HG03025 (cell line): ENCODE measurements at regions not wholly inside any gene's neighbourhood (a gene's known extent, or its start where the extent isn't known, plus 50 kb on each side); places are given as distances from the start of the nearest gene placed in this dataset.

Experiments
- ATAC-seq: cut with Tn5 transposase; IDR thresholded peaks from one replicate; pipeline ENCODE4 v1.9.1; 2021; ENCODE audit warnings: mild to moderate bottlenecking, moderate library complexity; ENCODE audit not compliant: unreplicated experiment, low FRiP score

DNA sequence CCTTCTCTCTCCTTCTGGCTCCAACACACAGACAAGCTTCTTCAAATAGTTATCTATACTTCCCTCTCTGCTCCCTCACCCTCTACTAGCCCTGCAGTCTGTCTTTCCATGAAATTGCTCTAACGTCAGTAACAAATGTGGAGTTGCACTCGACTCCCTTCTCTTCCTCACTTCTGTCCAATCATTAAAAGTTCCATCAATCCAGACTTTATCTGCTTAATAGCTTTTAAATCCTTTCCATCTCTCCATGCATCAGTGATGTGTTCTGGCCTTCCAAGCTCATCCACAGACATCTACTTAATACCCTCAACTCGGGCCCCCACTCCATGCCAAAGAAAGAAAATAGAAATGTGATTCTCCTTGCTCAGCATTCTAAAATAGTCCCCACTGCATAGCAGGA, 422.1 kb upstream of the CDH5 start:
- ATAC-seq, result no peak

DNA sequence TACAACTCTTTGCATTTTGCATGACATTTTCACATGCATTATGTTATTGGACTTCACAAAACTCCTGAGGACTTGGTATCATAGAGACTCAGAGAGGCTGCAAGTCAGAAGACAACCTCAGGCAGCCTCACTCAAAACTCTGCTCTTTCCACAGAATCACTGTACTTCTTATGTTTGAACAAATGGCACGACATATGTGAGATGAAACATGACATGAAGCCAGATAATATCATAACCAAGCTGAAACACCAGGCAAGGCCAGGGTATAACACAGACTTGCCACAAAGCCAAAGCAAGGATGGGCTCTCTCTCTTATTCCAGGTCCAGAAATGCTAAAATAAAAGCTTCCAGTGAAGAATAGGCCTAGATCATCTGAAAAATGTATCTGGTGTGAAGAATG, 425.8 kb upstream of the CDH5 start:
- ATAC-seq, result no peak

DNA sequence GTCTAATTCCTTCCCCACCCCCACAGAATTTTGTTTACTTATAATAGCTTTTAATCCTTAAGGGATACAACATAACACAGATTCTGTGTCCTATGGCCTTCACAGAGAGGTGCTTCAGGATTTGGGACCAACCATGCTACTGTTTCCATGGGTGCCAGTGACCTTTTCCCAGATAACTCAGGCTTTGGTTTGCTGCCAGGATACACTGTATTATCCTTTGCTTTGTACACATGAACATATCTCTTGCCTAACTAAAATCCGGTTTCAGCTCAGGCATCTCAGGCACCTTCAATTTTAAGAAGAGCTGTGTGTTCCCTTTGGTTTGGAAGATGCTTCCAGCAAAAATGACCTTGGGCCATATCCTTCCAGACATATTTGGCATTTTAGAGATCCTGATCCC, 428.4 kb upstream of the CDH5 start:
- ATAC-seq, result no peak

DNA sequence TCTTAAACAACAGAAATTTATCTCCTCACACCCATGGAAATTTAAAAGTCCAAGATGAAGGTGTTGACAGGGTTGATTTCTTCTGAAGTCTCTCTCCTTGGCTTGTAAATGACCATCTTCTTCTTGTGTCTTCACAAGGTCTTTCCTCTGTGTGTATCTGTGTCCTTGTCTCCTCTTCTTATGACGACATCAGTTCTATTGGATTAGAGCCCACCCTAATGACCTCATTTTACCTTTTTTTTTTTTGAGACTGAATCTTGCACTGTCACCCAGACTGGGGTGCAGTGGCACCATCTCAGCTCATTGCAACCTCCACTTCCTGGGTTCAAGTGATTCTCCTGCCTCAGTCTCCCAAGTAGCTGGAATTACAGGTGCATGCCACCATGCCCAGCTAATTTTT, 429.0 kb upstream of the CDH5 start:
- ATAC-seq, result no peak

DNA sequence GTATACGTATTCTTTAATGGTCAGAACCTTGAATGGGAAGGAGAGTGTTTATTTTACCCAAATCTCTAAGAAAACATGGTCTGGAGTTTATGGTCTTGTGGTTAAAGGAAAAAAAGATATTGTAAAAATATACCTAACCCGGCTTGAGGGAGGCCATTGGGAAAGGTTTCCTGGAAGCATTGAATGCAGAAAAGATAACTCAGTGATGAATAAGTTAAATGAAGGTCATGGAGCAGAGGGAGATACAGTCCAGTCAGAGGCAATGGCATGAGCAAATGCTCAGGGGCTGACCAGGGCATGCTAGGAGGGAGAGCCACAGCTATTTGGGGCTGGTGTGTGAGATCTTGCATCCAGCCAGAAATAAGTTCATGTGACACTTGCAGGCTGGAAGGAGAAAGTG, 430.4 kb upstream of the CDH5 start:
- ATAC-seq, result no peak

DNA sequence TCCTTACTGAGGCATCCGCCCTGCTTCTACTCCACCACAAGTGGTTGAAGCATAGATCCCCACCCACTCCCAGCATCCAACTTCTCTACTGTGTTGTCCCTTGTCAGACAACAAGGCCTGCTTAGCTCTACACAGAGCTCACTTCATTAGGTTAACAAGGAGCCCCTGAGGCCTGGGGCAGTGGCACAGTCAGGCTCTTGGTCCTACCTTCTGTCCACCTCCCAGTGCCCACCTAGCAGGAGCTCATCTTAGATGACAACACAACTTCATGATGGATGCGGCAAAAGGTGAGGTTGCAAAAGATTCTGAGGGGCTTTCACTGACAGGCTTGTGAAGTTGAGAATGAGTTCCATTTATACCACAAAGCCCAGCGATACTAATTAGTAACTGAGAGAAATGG, 432.0 kb upstream of the CDH5 start:
- no peak for ATAC-seq

DNA sequence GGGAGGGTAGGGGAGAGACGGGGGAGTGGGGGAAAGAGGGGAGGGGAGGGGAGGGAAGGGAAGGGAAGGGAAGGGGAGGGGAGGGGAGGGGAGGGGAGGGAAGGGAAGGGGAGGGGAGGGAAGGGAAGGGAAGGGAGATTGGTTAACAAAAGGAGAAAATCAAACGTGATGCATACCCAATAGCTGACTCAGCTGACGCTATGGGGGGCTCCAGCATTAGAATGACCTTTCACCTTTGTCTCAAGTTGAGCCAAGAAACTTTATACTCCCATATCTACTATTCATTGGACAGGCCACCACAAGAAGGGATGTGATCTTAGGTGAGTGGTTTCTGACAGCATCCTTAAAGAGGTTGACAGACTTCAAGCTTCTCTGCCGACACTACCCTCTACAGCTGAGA, 432.8 kb upstream of the CDH5 start:
- no peak for ATAC-seq

DNA sequence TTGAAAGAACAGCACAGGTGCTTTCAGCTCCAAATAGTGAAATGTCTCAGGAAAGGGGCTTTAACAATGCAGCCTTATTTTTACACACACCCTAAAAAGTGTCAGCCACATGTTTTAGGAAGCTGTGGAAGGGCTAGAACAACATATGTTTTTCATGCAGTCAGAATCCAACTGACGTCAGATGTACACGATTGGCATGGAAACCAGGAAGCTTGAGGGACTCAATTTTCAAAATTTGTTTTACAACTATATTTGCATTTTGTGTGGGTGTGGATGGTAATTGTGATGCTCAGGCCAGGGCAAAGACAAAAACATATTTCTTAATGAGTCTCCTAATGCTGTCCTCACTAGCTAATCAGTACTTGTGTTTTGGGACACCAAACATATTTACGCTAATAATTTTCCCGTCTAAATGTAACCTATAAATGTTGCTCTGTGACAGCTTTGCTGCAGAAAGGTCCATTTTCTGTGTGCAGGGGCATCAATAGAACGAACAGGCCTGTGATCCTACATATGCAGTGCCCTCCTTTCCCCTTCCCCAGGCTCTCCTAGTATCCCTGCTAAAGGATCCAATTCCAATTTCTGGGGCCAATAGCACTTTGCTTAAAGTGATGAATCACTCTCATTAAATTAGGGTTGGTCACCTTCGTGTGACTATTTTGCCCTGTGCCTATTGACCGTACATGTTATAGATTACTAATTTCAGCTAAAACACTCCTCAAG, 434.0 kb upstream of the CDH5 start:
- no peak for ATAC-seq

DNA sequence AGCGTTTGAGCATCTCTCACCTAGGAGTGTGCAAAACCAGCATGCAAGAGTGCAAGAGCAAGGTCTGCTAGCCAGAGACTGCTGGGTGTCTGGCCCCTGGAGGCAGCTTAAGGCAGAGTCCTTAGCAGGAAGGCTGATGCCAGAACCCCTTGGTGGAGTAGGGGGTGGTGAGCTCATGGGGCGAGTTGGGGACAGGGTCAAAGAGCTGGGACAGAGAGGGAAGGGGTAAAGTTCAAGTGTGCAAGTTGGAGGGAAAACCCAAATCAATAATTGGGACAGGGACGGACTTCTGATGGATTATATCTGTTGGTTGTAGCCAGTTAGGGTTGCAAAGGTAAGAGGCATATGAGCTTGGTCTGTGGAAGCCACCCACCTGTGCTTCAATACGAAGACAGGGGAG, 443.6 kb upstream of the CDH5 start:
- ATAC-seq, result no peak

DNA sequence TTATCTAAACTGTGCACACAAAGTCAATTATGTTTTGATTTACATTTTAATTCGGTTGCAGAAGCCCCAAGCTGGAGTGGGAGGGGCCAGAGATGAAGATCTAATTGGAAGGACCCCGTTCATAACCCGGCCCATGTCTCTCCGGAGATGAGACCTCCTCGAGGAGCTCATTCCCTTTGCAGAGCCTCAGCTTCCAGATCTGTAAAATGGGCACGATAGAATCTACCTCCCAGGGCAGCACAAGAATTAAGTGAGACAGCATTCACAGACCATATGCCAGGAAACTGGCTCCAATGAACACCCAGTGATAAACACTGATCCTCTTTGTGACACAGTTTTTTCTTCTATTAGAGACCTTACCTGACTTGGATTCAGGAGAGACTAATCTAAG, 446.5 kb upstream of the CDH5 start:
- no peak for ATAC-seq

DNA sequence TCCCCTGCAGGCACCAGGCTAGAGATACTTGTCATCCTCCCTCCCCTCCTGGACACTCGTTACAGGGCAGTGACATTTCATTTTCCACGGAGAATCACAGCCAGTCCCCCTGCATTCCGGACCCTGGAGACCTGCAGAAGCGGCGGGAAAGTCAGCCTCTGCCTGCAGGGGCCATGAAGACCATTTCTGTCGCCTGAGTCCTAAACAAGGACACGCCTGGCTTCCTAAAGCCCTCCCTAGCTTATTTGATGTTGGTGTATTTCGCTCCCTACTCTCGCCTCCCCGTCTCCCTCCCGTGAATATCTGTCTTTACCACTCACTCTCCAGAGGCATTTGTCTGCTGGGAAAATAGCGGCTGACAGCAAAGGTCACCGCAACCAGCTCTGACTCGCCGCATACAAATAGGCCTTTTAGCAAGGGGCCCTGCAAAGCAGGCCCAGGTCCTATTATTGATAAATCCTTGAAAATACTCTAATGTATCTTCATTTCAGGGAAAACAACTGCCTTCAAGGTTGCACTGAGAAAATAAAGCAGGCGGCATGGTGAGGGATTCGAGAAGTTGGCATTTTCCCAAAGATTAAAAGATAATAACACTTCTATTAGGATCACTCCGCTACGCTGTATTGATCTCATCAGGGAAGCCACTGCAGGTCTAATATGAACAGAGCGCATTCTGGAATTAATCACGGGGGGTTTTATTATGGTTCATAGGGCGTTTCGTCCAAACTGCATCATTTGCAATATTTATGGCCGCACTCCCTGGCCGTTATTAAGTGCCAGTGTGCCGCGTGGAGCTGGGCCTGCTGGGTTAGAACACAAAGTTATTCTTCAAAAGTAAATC, 447.1 kb upstream of the CDH5 start:
- ATAC-seq, result no peak

DNA sequence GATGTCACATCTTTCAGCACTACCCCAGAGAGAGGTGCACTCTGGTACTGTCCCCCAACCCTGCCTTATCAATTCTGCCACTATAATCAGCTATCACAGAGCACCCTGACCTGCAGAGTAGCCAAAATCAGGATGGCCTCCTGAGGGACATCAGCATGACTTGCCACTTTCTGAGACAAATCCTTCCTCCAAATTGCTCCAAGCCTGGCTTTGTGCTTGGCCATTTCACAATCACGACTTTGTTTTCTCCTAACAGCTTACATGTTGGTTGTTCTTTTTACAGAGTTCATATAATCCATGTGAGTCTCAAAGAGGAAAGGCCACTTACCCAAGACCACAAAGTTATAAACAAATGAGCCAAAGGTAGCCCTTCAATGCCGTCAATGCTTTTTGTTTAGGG, 449.0 kb upstream of the CDH5 start:
- no peak for ATAC-seq

DNA sequence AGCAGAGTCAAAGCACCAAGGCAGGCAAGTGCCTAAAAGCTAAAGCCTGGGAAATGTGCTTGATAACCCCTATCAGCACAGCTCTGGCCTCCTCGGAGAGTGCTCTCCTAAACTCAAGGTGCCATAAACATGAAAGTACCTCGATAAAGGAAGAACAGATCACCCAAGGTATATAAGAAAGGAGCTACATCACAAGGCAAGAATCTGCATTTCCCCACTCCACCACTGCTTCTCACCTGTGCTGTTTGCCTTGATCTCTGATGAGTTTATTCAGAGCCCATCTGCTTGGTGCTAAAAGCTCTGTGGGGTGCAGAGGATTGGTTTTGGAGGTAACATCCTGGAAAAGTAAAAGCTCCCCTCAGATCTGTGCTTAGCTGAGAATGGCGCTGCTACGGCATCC, 449.5 kb upstream of the CDH5 start:
- no peak for ATAC-seq

DNA sequence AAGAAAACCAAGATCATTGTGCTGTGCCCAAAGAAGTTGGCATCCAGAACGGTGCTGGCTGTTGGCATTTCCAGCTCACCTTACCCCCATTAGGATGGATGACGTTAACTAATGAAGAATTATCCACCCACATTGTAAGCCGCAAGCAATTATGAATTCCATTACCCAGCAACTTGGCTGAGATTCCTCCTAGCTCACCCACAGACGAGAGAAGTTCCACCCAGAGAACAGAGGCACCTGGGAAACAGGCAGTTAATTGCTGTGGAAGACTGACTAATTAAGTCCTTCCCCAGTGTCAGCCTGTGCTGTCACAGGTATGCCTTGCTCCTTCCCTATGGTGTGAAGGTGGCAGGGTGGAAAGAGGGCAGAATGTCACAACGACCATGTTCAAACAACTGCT, 456.2 kb upstream of the CDH5 start:
- no peak for ATAC-seq

DNA sequence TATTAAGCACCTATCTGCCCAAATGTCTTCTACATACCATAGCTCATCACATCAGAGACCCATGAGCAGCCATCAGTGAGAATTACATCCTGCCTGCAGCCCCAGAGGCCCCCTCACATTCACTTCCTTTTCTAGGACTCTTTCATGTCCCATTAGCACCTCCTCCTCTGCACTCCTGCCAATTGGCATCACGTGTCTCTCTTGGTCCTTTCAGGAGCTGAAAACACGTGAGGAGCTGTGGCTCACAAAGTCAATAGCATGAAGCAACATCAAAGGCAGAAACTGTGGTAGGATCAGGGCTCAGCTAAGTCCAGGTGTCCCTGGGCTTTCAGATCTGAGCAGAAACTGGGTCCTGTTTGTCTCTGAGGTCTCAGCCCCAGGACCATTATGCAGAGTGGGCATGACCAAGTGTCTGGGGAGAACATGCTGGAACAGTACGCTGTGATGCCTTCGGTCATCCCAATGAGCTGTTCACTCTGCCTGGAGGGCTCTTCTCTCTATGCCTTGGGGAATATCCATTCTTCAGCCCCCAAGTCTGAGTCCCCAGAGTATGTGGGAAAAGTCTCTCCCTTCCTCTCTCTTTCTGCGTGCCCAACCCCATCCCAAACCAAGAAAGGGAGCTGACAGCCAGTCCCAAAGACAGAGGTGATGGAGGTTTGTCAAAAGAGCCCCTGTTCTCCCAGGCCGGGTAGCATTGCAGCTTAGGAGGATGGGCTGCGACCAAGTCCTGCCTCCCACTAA, 457.0 kb upstream of the CDH5 start:
- ATAC-seq, result no peak

DNA sequence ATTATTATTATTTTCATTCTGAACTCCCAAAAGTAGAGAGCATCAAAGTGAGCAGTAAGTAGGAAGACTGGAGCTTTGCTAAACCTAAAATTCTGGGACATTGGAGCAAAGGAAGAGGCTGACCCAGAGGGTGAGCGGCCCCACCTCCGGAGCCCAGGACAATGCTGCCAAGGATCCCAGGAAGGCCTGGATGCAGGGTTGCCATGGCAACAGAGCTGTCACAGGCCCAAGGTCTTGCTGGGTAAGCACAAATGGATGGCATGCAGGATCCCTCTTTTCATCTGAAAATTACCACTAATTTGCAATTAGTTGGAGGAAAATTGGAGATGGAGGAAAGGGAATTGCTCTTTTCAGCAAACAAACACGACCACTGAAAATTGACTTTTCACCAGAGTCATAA, 457.9 kb upstream of the CDH5 start:
- no peak for ATAC-seq

DNA sequence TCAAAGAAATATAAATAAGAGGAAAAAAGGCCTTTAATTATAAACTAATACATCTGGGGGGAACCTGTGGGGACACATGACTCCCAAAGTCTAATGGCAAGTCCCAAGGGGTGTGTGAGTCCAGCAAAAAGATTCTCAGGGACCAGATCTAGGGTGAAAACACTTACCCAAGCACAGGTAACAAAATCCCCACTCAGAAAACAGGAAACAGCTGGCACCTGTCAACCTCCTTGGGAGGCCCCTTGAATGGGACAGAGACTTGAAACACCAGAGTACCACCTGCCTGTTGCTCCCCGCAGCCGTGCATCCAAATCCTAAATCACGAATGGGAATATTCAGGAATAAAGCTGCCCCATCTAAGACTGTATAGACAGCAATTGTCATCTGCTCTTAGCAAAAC, 461.2 kb upstream of the CDH5 start:
- ATAC-seq, result no peak

DNA sequence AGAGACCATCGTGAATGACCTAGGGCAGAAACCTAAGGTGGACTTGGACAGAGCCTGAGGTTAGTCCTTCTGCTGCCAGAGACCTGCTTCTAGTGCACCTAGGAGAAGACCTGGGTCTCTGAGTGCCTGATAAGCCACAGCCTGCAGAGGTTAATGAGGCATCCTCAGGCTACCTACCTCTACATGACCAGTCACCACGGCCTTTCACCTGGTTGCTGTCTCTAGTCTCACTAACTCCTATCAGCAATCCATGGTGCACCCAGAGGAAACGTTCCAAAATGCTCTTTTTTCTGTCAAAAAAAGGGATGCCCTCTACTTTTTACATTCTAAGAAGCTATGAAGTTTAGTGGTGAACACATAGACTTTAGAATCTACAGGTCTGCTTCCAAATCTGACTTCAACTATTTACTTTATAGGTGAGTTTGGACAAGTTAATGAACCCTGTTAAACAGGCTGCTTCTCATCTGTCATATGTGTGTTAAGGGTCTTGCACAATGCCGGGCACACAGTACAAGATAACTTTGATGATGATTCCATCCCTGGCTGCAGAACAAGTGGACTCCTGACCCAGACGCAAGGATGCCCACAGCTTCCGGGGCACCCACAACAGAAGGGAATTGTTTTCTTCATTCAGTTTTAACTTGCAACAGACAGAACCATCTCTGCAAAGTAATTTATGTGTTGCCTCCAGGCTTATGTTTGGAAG, 469.9 kb upstream of the CDH5 start:
- no peak for ATAC-seq

DNA sequence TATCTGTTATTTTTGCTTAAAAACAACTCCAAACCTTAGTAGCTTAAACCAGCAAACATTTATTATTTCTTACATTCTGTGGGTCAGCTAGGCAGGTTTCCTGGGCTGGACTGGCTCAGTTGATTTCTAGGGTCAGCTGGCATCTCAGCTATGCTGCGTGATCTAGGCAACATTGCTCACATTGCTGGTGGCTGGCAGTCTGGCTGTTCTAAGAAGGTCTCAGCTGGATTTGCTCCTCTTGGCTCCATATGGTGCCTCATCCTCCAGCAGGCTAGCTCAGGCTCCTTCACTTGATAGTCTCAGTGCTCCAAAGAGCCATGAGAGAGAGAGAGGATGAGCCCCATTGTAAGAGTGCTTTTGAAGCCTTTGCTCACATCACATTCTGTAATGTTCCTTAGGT, 470.6 kb upstream of the CDH5 start:
- ATAC-seq, result no peak

DNA sequence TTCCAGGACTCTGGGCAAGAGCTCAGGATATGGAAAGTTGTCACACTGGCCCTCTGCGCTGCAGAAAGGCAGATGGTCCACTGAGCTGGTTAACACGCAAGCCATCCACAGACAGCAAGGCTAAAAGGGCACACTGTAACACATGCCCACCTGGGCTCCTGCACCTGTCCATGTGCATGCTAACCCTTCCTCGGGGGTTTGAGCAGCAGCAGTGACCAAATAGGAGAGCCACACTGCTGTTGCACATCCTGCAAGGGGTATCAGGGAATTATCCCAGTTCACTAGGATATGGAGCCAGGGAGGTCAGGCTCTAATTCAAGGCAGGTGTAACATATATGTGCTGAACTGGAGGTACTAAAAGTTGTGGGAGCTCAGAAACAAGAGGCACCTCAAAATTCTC, 471.0 kb upstream of the CDH5 start:
- ATAC-seq, result no peak

DNA sequence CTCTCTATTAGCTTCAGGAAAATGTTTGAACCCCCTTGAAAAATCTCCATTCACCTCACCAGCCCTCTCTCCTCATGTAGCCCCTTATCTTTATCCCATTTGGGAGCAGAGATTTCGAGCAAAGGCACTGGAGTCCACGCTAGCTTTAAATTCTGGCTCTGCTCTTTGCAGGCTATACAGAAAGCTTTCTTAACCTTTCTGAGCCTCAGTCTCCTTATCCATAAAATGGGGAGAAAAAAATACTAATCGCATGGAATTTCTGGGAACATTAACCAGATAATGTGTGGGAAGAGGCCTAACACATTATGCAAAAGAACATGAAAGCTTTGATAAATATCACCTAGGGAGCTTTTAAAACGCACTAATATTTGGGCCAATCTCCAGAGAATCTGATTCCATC, 476.3 kb upstream of the CDH5 start:
- ATAC-seq, result no peak
